Fibroblast of lung (primary cell): ENCODE measurements at regions not wholly inside any gene's neighbourhood (a gene's known extent, or its start where the extent isn't known, plus 50 kb on each side); places are given as distances from the start of the nearest gene placed in this dataset.

Source experiments
- DNase-seq, 2 donors: peaks; one replicate each; pipeline versions ENCODE4 v3.0.0 to v3.0.0-alpha.2; 2010; ENCODE audit warnings: low read depth in 2 of 2
- H2AFZ ChIP-seq: 2 replicates; pipeline ENCODE4 v1.5.1; 2012; ENCODE audit warnings: low read length, control low read depth, inconsistent platforms
- H3K27ac ChIP-seq: 2 replicates; pipeline ENCODE4 v1.5.1; 2011; ENCODE audit warnings: low read length, control low read depth; ENCODE audit not compliant: insufficient read depth
- H3K27me3 ChIP-seq: 2 replicates; pipeline ENCODE4 v1.5.1; 2011; ENCODE audit warnings: mild to moderate bottlenecking, low read length; ENCODE audit not compliant: control insufficient read depth, insufficient read depth
- H3K36me3 ChIP-seq: 2 replicates; pipeline ENCODE4 v1.5.1; 2011; ENCODE audit warnings: low read length; ENCODE audit not compliant: control insufficient read depth, insufficient read depth
- H3K4me1 ChIP-seq: 2 replicates; pipeline ENCODE4 v1.5.1; 2011; ENCODE audit warnings: low read length; ENCODE audit not compliant: control insufficient read depth, insufficient read depth; ENCODE audit errors: extremely low read depth
- H3K4me2 ChIP-seq: 2 replicates; pipeline ENCODE4 v1.5.1; 2011; ENCODE audit warnings: low read length, control low read depth; ENCODE audit not compliant: insufficient read depth; ENCODE audit errors: extremely low read depth
- H3K4me3 ChIP-seq, 4 experiments: fragments of 200-600 bp in 1 of 4; sonication (generic) in 1 of 4; replicated peaks in 1 of 4; 2 replicates each; pipeline ENCODE4 v1.5.1; 2011 to 2016; ENCODE audit warnings: low read length in 4 of 4, low read depth in 3 of 4, mild to moderate bottlenecking in 3 of 4, control low read depth in 2 of 4, inconsistent platforms in 1 of 4, mixed read lengths in 1 of 4; ENCODE audit not compliant: insufficient read depth in 1 of 4; ENCODE audit errors: control extremely low read depth in 1 of 4
- H3K79me2 ChIP-seq: 2 replicates; pipeline ENCODE4 v1.5.1; 2012; ENCODE audit warnings: mild to moderate bottlenecking, low read length, inconsistent platforms; ENCODE audit not compliant: control insufficient read depth, insufficient read depth
- H3K9ac ChIP-seq: 2 replicates; pipeline ENCODE4 v1.5.1; 2011; ENCODE audit warnings: mild to moderate bottlenecking, low read length, control low read depth; ENCODE audit not compliant: insufficient read depth
- H3K9me3 ChIP-seq: 2 replicates; pipeline ENCODE4 v1.5.1; 2012; ENCODE audit warnings: low read depth, low read length; ENCODE audit not compliant: control insufficient read depth, insufficient read depth
- H4K20me1 ChIP-seq: 2 replicates; pipeline ENCODE4 v1.5.1; 2011; ENCODE audit warnings: low read length; ENCODE audit not compliant: control insufficient read depth, insufficient read depth; ENCODE audit errors: extremely low read depth
- EZH2 ChIP-seq: IDR thresholded peaks from 2 replicates; pipeline ENCODE4 v1.5.1; 2012; ENCODE audit warnings: low read length, control low read depth, mild to moderate bottlenecking; ENCODE audit errors: missing control alignments
- TF ChIP-seq, protein P1 (sequence below), 2 donors: IDR thresholded peaks in 1 of 2; conservative IDR thresholded peaks in 1 of 2; 1 replicate in 1 of 2; 2 replicates in 1 of 2; pipeline ENCODE4 v1.5.1; 2011 to 2012; ENCODE audit warnings: low read length in 2 of 2, control low read depth in 1 of 2, inconsistent platforms in 1 of 2, low read depth in 1 of 2, mild to moderate bottlenecking in 1 of 2

DNA sequence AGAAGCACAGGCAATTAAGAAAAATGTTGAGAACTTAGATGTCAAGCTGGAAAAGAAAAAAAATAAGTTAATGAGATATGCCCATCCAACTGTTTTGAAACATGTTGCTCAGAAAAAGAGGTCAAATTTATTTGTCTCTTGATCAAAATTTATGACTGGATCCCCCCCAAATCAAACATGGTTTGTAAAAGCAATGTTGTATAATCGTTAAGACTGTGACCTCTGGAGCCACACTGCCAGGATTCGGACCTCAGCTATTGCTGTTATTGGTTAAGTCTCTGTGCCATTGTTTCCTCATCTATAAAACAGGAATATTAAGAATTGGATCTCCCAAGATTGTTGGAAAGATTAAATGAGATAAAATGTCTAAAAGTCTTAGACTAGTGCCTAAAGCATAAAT lies 51.9 kb upstream of the LRRK2 start:
- H4K20me1 ChIP-seq, result no peaks in the 10 kb centered on the region
- H3K27ac ChIP-seq, result no peak overlapping the region
- H3K4me2 ChIP-seq, result no peak overlapping the region
- no peaks in the 10 kb centered on the region for H3K79me2 ChIP-seq
- no peaks in the 10 kb centered on the region for H3K27me3 ChIP-seq
- TF ChIP-seq EZH2, result no peak
- TF ChIP-seq, protein P1, sequence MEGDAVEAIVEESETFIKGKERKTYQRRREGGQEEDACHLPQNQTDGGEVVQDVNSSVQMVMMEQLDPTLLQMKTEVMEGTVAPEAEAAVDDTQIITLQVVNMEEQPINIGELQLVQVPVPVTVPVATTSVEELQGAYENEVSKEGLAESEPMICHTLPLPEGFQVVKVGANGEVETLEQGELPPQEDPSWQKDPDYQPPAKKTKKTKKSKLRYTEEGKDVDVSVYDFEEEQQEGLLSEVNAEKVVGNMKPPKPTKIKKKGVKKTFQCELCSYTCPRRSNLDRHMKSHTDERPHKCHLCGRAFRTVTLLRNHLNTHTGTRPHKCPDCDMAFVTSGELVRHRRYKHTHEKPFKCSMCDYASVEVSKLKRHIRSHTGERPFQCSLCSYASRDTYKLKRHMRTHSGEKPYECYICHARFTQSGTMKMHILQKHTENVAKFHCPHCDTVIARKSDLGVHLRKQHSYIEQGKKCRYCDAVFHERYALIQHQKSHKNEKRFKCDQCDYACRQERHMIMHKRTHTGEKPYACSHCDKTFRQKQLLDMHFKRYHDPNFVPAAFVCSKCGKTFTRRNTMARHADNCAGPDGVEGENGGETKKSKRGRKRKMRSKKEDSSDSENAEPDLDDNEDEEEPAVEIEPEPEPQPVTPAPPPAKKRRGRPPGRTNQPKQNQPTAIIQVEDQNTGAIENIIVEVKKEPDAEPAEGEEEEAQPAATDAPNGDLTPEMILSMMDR (conservative IDR thresholded peaks at IDR 0.05 in 1 of 2, IDR thresholded peaks at IDR 0.05 in 1 of 2; ENCODE audit: low read depth in 1 of 2, low read length in 2 of 2), result no peak
- no peaks in the 10 kb centered on the region for H3K4me1 ChIP-seq
- H3K36me3 ChIP-seq, result no peaks in the 10 kb centered on the region
- H3K4me3 ChIP-seq, result no peak overlapping the region
- H2AFZ ChIP-seq, result no peak overlapping the region
- DNase-seq, result no peak
- H3K9me3 ChIP-seq, result no peaks in the 10 kb centered on the region
- no peak overlapping the region for H3K9ac ChIP-seq

- Histone ChIP-seq H4K20me1 (no peaks in the 10 kb centered on the region), H2AFZ (no peak overlapping the region), H3K27me3 (no peaks in the 10 kb centered on the region), H3K9me3 (no peaks in the 10 kb centered on the region), H3K27ac (no peak overlapping the region), H3K4me2 (no peak overlapping the region), H3K4me1 (no peaks in the 10 kb centered on the region), H3K9ac (no peak overlapping the region), H3K79me2 (no peaks in the 10 kb centered on the region), H3K36me3 (no peaks in the 10 kb centered on the region), H3K4me3 (no peak overlapping the region)
- peak in 1 of 2 donors; percentile 5 for DNase-seq
- TF ChIP-seq, protein P1 (conservative IDR thresholded peaks at IDR 0.05 in 1 of 2, IDR thresholded peaks at IDR 0.05 in 1 of 2; ENCODE audit: low read depth in 1 of 2, low read length in 2 of 2), result no peak
- TF ChIP-seq EZH2, result no peak
Measured at GRCh38 chr12:40171501-40171900, 53.3 kb upstream of the LRRK2 start.

DNA sequence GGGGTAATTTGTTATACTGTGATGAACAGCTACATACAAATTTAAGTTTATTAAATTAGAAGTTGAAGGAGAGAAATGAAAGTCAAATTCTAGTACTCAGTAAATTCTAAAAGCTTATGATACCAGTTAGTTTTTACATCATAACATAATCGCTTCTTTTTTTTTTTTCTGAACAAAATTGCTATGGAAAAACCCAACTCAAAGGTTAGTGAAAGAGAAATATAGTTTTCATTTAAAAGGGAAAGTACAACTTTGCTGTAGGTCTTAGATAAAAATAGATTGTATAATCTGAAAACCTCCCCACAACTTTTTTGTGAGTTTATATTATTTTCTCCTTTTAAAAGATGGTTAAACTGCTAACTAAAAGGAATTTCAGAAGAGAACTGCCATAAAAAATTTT lies 53.7 kb upstream of the LRRK2 start:
- Histone ChIP-seq H3K4me1 (no peaks in the 10 kb centered on the region), H3K36me3 (no peaks in the 10 kb centered on the region), H4K20me1 (no peaks in the 10 kb centered on the region), H3K79me2 (no peaks in the 10 kb centered on the region), H3K9me3 (no peaks in the 10 kb centered on the region), H3K27ac (no peak overlapping the region), H3K9ac (no peak overlapping the region), H3K27me3 (no peaks in the 10 kb centered on the region), H3K4me3 (no peak overlapping the region), H2AFZ (no peak overlapping the region), H3K4me2 (no peak overlapping the region)
- no peak for TF ChIP-seq EZH2
- TF ChIP-seq, protein P1 (conservative IDR thresholded peaks at IDR 0.05 in 1 of 2, IDR thresholded peaks at IDR 0.05 in 1 of 2; ENCODE audit: low read depth in 1 of 2, low read length in 2 of 2), result no peak
- DNase-seq, result no peak
